Stimulated activated memory B cell treated with anti-CD40 and anti-IgM and Interleukin-4, amounts not matched to agents 10 μg/mL and 1 μg/mL and 100 μg/mL, for 72 hours (primary cell): ENCODE measurements at regions not wholly inside any gene's neighbourhood (a gene's known extent, or its start where the extent isn't known, plus 50 kb on each side); places are given as distances from the start of the nearest gene placed in this dataset.

ENCODE experiments used
- ATAC-seq: fragments of 150-1000 bp; cut with Tn5 transposase; 2 replicates; pipeline ENCODE4 v1.10.0; 2021
- H3K27ac Mint-ChIP-seq: one replicate; pipeline ENCODE4 v1.8.0; 2022; ENCODE audit warnings: mild to moderate bottlenecking, mixed read lengths
- H3K27me3 Mint-ChIP-seq: one replicate; pipeline ENCODE4 v1.8.0; 2022; ENCODE audit warnings: mixed read lengths
- H3K36me3 Mint-ChIP-seq: one replicate; pipeline ENCODE4 v1.8.0; 2022; ENCODE audit warnings: mixed read lengths
- H3K4me1 Mint-ChIP-seq: one replicate; pipeline ENCODE4 v1.8.0; 2022; ENCODE audit warnings: mixed read lengths
- H3K4me3 Mint-ChIP-seq: one replicate; pipeline ENCODE4 v1.8.0; 2022; ENCODE audit warnings: mild to moderate bottlenecking, moderate library complexity, mixed read lengths
- H3K9me3 Mint-ChIP-seq: one replicate; pipeline ENCODE4 v1.8.0; 2022; ENCODE audit warnings: mixed read lengths

GRCh38 chr4:128468123-128468989, 180.7 kb upstream of the PGRMC2 start:
- no peaks in the 10 kb centered on the region for H3K36me3 Mint-ChIP-seq
- H3K4me3 Mint-ChIP-seq: no peak overlapping the region
- no peaks in the 10 kb centered on the region for H3K27me3 Mint-ChIP-seq
- no peak overlapping the region for H3K27ac Mint-ChIP-seq
- no peaks in the 10 kb centered on the region for H3K4me1 Mint-ChIP-seq
- no peak for ATAC-seq
- no peaks in the 10 kb centered on the region for H3K9me3 Mint-ChIP-seq

- no peak overlapping the region for H3K27ac Mint-ChIP-seq
- no peaks in the 10 kb centered on the region for H3K4me1 Mint-ChIP-seq
- H3K4me3 Mint-ChIP-seq: no peak overlapping the region
- H3K27me3 Mint-ChIP-seq: no peaks in the 10 kb centered on the region
- no peaks in the 10 kb centered on the region for H3K36me3 Mint-ChIP-seq
- no peaks in the 10 kb centered on the region for H3K9me3 Mint-ChIP-seq
- ATAC-seq: no peak
These were observed 177.9 kb upstream of the PGRMC2 start for GRCh38 chr4:128465523-128465922.

GRCh38 chr4:128463006-128463405, 175.4 kb upstream of the PGRMC2 start:
- Mint-ChIP-seq H3K4me3 (no peak overlapping the region), H3K9me3 (no peaks in the 10 kb centered on the region), H3K27ac (no peak overlapping the region), H3K36me3 (no peaks in the 10 kb centered on the region), H3K27me3 (no peaks in the 10 kb centered on the region), H3K4me1 (no peaks in the 10 kb centered on the region)
- no peak for ATAC-seq

DNA sequence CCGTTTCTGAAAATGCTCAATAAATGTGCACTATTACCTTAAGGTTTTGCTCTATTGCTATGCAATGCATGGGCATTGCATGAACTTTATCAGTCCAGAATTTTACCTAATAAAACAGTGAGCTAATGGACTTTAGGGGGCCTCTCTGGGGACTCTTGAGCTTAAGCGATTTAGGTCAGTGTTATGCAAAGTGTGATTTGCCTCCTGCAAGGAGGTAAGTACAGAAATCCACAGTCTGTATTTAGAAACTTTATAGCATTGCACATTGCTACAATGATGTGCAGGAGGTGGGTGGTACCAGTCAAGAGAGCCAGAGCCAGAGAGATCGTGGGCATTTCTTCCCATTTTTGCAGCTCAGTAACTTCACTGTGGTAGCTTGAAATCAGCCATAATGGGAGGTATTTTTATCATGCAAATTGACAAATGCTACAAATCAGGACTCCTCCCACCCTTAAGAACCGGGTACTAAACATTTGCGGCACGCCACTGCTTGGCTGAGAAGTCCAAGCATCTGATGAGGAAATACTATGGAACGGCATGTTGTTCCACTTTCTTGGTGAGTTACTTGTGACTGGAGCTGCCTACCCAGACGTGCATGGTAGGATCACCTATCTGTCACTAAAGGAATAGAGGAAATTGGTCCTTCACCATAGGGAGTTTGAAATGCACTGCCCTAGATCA, 174.6 kb upstream of the PGRMC2 start:
- ATAC-seq: no peak
- Mint-ChIP-seq H3K27ac (no peak overlapping the region), H3K36me3 (no peaks in the 10 kb centered on the region), H3K4me3 (no peak overlapping the region), H3K27me3 (no peaks in the 10 kb centered on the region), H3K4me1 (no peaks in the 10 kb centered on the region), H3K9me3 (no peaks in the 10 kb centered on the region)

- H3K4me1 Mint-ChIP-seq: no peaks in the 10 kb centered on the region
- H3K36me3 Mint-ChIP-seq: no peaks in the 10 kb centered on the region
- H3K27me3 Mint-ChIP-seq: no peaks in the 10 kb centered on the region
- H3K4me3 Mint-ChIP-seq: no peak overlapping the region
- ATAC-seq: peak; percentile 34
- H3K9me3 Mint-ChIP-seq: no peaks in the 10 kb centered on the region
- H3K27ac Mint-ChIP-seq: no peak overlapping the region
These were observed 173.9 kb upstream of the PGRMC2 start for GRCh38 chr4:128461291-128462102.

GRCh38 chr4:128459547-128459946, 171.9 kb upstream of the PGRMC2 start:
- Mint-ChIP-seq H3K27ac (no peak overlapping the region), H3K4me1 (peaks cover 2% of the 10 kb centered on the region), H3K27me3 (no peaks in the 10 kb centered on the region), H3K36me3 (no peaks in the 10 kb centered on the region), H3K9me3 (no peaks in the 10 kb centered on the region), H3K4me3 (no peak overlapping the region)
- ATAC-seq: no peak

- ATAC-seq: no peak
- Mint-ChIP-seq H3K36me3 (no peaks in the 10 kb centered on the region), H3K27ac (no peak overlapping the region), H3K4me3 (no peak overlapping the region), H3K27me3 (no peaks in the 10 kb centered on the region), H3K9me3 (no peaks in the 10 kb centered on the region), H3K4me1 (peaks cover 5% of the 10 kb centered on the region)
These were observed 171.2 kb upstream of the PGRMC2 start for GRCh38 chr4:128458816-128459215.

DNA sequence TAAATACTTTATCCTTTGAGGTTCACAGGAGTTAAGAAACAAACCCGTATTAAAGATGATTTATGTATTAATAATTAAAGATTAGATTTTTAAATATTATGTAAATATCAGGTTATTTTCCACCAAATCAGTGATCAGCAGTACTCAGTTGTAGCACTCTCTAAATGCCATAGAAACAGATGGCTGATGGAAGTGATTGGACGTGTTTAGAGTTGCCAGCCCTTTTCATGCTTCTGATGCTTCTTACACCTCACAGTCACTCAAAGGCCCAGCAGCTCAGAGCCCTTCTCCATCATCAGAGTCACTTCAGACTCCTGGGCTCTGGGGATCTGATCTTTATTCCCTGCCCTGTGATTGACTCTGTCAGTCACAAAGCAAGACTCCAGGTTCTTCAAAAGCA, 170.1 kb upstream of the PGRMC2 start:
- Mint-ChIP-seq H3K27me3 (no peaks in the 10 kb centered on the region), H3K4me3 (no peak overlapping the region), H3K36me3 (no peaks in the 10 kb centered on the region), H3K27ac (no peak overlapping the region), H3K9me3 (no peaks in the 10 kb centered on the region), H3K4me1 (peaks cover 5% of the 10 kb centered on the region)
- ATAC-seq: no peak

DNA sequence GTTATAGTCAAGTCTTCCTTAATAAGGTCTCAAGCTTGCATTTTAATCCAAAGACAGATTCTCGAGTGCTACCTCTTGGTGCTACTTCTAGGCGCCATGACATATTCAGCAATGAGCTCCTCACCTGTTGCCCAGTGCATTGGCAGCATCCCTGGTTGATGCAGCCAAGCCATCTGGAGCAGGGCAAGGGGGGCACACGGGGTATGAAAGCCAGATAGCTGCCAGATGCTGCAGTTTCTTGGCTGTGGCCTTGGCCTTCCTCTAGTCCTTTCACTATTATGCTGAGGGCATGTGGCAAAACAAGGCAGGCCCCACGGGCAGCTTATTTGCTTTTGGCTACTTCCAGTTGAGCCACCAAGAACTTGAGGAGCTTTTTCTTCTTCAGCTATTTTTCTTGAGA, 168.6 kb upstream of the PGRMC2 start:
- no peaks in the 10 kb centered on the region for H3K27me3 Mint-ChIP-seq
- H3K36me3 Mint-ChIP-seq: no peaks in the 10 kb centered on the region
- no peaks in the 10 kb centered on the region for H3K9me3 Mint-ChIP-seq
- peaks cover 5% of the 10 kb centered on the region for H3K4me1 Mint-ChIP-seq
- no peak overlapping the region for H3K4me3 Mint-ChIP-seq
- no peak for ATAC-seq
- no peak overlapping the region for H3K27ac Mint-ChIP-seq

DNA sequence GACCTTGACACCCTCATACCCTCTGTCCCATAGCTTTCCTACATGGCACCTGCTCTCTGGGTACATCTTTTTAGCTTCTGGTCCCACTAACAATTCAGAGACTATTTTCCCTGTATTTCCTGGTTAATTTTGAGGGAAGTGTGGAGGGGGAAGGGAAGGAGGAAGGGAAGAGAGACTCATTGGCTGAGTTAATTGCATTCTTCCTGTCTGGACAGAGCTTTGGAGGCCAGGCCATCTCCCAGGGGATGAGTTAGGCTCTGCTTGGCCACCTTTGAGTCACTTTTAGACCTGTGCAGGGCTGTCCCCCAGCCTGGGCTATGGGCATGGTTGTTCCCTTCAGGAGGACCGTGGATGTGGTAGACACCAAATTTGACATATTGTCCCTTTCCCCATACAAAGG, 167.9 kb upstream of the PGRMC2 start:
- H3K4me1 Mint-ChIP-seq: peaks cover 5% of the 10 kb centered on the region
- no peak for ATAC-seq

GRCh38 chr4:128454881-128455280, 167.3 kb upstream of the PGRMC2 start:
- no peak for ATAC-seq
- Mint-ChIP-seq H3K4me3 (no peak overlapping the region), H3K27me3 (no peaks in the 10 kb centered on the region), H3K27ac (no peak overlapping the region), H3K9me3 (no peaks in the 10 kb centered on the region), H3K4me1 (peaks cover 5% of the 10 kb centered on the region), H3K36me3 (no peaks in the 10 kb centered on the region)

More for the DNA sequence above, 167.9 kb upstream of the PGRMC2 start:
- Mint-ChIP-seq H3K4me3 (no peak overlapping the region), H3K9me3 (no peaks in the 10 kb centered on the region), H3K27ac (no peak overlapping the region), H3K27me3 (no peaks in the 10 kb centered on the region), H3K36me3 (no peaks in the 10 kb centered on the region)

GRCh38 chr4:128454281-128454871, 166.8 kb upstream of the PGRMC2 start:
- Mint-ChIP-seq H3K4me3 (no peak overlapping the region), H3K4me1 (peaks cover 5% of the 10 kb centered on the region), H3K27ac (no peak overlapping the region), H3K36me3 (no peaks in the 10 kb centered on the region), H3K9me3 (no peaks in the 10 kb centered on the region), H3K27me3 (no peaks in the 10 kb centered on the region)
- ATAC-seq: peak; percentile 86

DNA sequence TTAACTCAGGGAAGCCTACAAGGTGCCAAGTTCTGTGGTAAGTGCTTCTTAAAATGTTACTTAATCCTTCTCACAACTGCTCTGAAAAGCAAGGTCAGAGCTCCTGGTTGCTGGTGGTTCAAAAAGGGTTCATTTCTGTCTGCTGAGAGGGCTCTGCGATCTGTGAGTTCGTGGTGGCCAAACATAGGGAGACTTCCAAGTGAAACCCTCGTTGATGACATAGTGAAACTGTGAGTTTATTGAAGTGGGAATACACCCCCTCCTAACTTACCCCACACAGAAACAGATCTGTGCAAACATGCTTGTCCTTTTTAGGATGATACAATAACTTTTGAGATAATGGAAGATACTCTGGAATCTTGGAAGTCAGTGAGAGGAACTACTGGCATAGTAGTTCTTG, 164.8 kb upstream of the PGRMC2 start:
- no peak for ATAC-seq
- Mint-ChIP-seq H3K4me1 (peaks cover 5% of the 10 kb centered on the region), H3K27ac (no peak overlapping the region)

DNA sequence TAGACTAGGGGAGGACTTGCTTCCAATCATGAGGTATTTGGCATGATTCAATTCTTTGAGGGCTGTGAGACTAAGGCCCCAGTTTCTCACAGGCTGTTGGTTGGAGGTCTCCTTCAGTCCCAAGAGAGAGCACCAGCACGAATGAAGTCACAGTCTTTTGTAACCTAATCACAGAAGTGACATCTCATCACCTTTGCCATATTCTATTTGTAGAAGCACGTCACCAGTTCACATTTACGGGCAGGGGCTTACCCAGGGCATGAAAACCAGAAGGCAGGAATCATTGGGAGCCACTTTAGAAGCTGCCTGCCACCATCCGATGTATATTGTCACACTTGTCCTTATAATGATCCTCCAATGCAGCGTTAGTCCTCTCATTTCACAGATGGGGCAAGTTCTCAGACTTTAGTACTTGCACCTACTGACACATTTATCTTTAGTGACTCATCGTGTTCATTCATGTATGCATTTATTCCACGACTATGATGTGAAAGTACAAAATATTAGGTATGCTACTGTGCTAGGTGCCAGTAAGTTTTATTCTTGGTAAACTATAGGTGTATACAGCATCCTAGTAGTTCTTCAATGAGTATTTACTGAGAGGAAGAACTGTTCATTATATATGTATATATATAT, 163.8 kb upstream of the PGRMC2 start:
- Mint-ChIP-seq H3K4me1 (peaks cover 5% of the 10 kb centered on the region), H3K9me3 (no peaks in the 10 kb centered on the region), H3K4me3 (no peak overlapping the region), H3K27me3 (no peaks in the 10 kb centered on the region), H3K36me3 (no peaks in the 10 kb centered on the region), H3K27ac (no peak overlapping the region)
- no peak for ATAC-seq

More for the DNA sequence above, 164.8 kb upstream of the PGRMC2 start:
- no peaks in the 10 kb centered on the region for H3K9me3 Mint-ChIP-seq
- no peak overlapping the region for H3K4me3 Mint-ChIP-seq
- H3K36me3 Mint-ChIP-seq: no peaks in the 10 kb centered on the region
- H3K27me3 Mint-ChIP-seq: no peaks in the 10 kb centered on the region
